ENCODE measurements at regions not wholly inside any gene's neighbourhood (a gene's known extent, or its start where the extent isn't known, plus 50 kb on each side); places are given as distances from the start of the nearest gene placed in this dataset.

- Histone ChIP-seq H3K9me2 (ENCODE audit: low read depth, low read length) (no peaks in the 10 kb centered on the region), H3K27ac (ENCODE audit: low read depth, low read length, poor library complexity, severe bottlenecking) (no peak overlapping the region), H3K9me3 (ENCODE audit: low read length) (no peaks in the 10 kb centered on the region), H3F3A (ENCODE audit: insufficient read depth, low read length) (no peaks in the 10 kb centered on the region), H3K4me2 (ENCODE audit: low read length) (no peak overlapping the region), H3K4me3 (ENCODE audit: low read depth, low read length, poor library complexity, severe bottlenecking) (no peak overlapping the region), H3K9ac (ENCODE audit: low read length) (no peak overlapping the region), H3K79me2 (ENCODE audit: insufficient read depth, low read length) (no peaks in the 10 kb centered on the region), H3K27me3 (ENCODE audit: insufficient read depth, low read length) (no peaks in the 10 kb centered on the region), H3K4me1 (ENCODE audit: insufficient read depth, low read length, severe bottlenecking) (no peaks in the 10 kb centered on the region), H3K36me3 (ENCODE audit: insufficient read depth, low read length) (no peaks in the 10 kb centered on the region), H4K20me1 (ENCODE audit: insufficient read depth, low read length) (no peaks in the 10 kb centered on the region), H2AFZ (ENCODE audit: low read length) (no peak overlapping the region)
- TF ChIP-seq CTCF (IDR thresholded peaks at IDR 0.05; ENCODE audit: low read length) (no peak), EZH2 (IDR thresholded peaks at IDR 0.05; ENCODE audit: borderline replicate concordance, low read length) (no peak)
Measured at GRCh38 chr11:19291064-19291463, 50.3 kb upstream of the E2F8 start.

Data from OCI-LY1 (cell line).